Loucy (cell line): ENCODE measurements at regions not wholly inside any gene's neighbourhood (a gene's known extent, or its start where the extent isn't known, plus 50 kb on each side); places are given as distances from the start of the nearest gene placed in this dataset.

ENCODE experiments used
- H2AFZ ChIP-seq: fragments of 200-600 bp; sonication (generic); 2 replicates; pipeline ENCODE4 v1.6.0; 2016; ENCODE audit warnings: antibody characterized with exemption, mild to moderate bottlenecking, low read length, moderate library complexity
- H3F3A ChIP-seq: fragments of 200-600 bp; 2 replicates; pipeline ENCODE4 v1.6.0; 2016; ENCODE audit warnings: antibody characterized with exemption, low read depth, mild to moderate bottlenecking
- H3K27me3 ChIP-seq: fragments of 200-600 bp; sonication (generic); 2 replicates; pipeline ENCODE4 v1.6.1; 2014; ENCODE audit warnings: low read length, mild to moderate bottlenecking; ENCODE audit not compliant: insufficient read depth, poor library complexity, severe bottlenecking
- H3K36me3 ChIP-seq: fragments of 200-600 bp; sonication (generic); 2 replicates; pipeline ENCODE4 v1.6.1; 2016; ENCODE audit warnings: low read length; ENCODE audit not compliant: insufficient read depth
- H3K4me1 ChIP-seq: fragments of 200-600 bp; sonication (generic); 2 replicates; pipeline ENCODE4 v1.5.1; 2014; ENCODE audit warnings: low read length, mild to moderate bottlenecking; ENCODE audit not compliant: insufficient read depth, poor library complexity, severe bottlenecking
- H3K4me2 ChIP-seq: fragments of 200-600 bp; sonication (generic); 2 replicates; pipeline ENCODE4 v1.6.0; 2014; ENCODE audit warnings: antibody characterized with exemption, low read length, low read depth, mild to moderate bottlenecking; ENCODE audit not compliant: poor library complexity, severe bottlenecking
- H3K4me3 ChIP-seq: fragments of 200-600 bp; sonication (generic); 2 replicates; pipeline ENCODE4 v1.5.1; 2014; ENCODE audit warnings: low read length, mild to moderate bottlenecking, mixed read lengths; ENCODE audit not compliant: poor library complexity, severe bottlenecking
- H3K79me2 ChIP-seq: fragments of 200-600 bp; sonication (generic); 2 replicates; pipeline ENCODE4 v1.6.1; 2014; ENCODE audit warnings: low read length; ENCODE audit not compliant: insufficient read depth
- H3K9ac ChIP-seq: fragments of 200-600 bp; sonication (generic); 2 replicates; pipeline ENCODE4 v1.6.0; 2014; ENCODE audit warnings: mild to moderate bottlenecking, low read depth, low read length, moderate library complexity; ENCODE audit not compliant: poor library complexity, severe bottlenecking
- H3K9me2 ChIP-seq: fragments of 200-600 bp; sonication (generic); replicated peaks from 2 replicates; pipeline ENCODE4 v1.6.1; 2016; ENCODE audit warnings: low read depth, low read length, mixed read lengths
- H3K9me3 ChIP-seq: fragments of 200-600 bp; sonication (generic); 2 replicates; pipeline ENCODE4 v1.6.1; 2014; ENCODE audit warnings: mild to moderate bottlenecking, antibody characterized with exemption, low read length, low read depth; ENCODE audit not compliant: insufficient read depth
- H4K20me1 ChIP-seq: fragments of 200-600 bp; sonication (generic); 2 replicates; pipeline ENCODE4 v1.6.0; 2014; ENCODE audit warnings: antibody characterized with exemption, low read length, mild to moderate bottlenecking; ENCODE audit not compliant: insufficient read depth, poor library complexity, severe bottlenecking
- EZH2phosphoT487 ChIP-seq: fragments of 200-600 bp; IDR thresholded peaks from 2 replicates; pipeline ENCODE4 v1.6.1; 2018; ENCODE audit warnings: antibody characterized with exemption, mild to moderate bottlenecking, moderate library complexity, borderline replicate concordance
- TF ChIP-seq, protein P1 (sequence below): fragments of 200-600 bp; sonication (generic); conservative IDR thresholded peaks from 2 replicates; pipeline ENCODE4 v1.5.1; 2014; ENCODE audit warnings: mild to moderate bottlenecking, antibody characterized with exemption, low read length

DNA sequence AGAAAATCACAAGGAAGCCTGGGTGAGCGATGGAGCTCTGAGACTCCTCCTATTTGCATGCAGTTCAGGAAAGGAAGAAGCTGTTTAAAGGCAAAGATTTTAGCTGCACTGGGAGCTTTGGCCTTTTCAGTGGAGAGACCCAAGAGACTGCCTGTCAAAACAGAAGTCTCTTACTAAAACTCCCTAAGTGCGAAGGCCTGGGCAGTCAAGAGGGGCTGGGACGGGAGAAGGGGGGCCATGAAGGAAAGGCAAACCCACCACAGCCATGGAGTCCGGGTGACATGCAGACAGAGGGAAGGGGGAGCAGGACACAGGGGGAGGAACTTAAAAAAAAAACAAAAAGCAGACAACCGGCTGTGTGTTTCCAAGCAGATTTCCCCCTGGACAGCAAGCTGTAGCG lies 537.6 kb upstream of the NOX3 start:
- H4K20me1 ChIP-seq: no peaks in the 10 kb centered on the region
- TF ChIP-seq, protein P1, sequence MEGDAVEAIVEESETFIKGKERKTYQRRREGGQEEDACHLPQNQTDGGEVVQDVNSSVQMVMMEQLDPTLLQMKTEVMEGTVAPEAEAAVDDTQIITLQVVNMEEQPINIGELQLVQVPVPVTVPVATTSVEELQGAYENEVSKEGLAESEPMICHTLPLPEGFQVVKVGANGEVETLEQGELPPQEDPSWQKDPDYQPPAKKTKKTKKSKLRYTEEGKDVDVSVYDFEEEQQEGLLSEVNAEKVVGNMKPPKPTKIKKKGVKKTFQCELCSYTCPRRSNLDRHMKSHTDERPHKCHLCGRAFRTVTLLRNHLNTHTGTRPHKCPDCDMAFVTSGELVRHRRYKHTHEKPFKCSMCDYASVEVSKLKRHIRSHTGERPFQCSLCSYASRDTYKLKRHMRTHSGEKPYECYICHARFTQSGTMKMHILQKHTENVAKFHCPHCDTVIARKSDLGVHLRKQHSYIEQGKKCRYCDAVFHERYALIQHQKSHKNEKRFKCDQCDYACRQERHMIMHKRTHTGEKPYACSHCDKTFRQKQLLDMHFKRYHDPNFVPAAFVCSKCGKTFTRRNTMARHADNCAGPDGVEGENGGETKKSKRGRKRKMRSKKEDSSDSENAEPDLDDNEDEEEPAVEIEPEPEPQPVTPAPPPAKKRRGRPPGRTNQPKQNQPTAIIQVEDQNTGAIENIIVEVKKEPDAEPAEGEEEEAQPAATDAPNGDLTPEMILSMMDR: no peak
- no peak for TF ChIP-seq EZH2phosphoT487
- no peaks in the 10 kb centered on the region for H3K9me3 ChIP-seq
- no peaks in the 10 kb centered on the region for H3K9me2 ChIP-seq
- H3F3A ChIP-seq: no peaks in the 10 kb centered on the region
- no peak overlapping the region for H2AFZ ChIP-seq
- no peak overlapping the region for H3K9ac ChIP-seq
- H3K4me3 ChIP-seq: no peak overlapping the region
- no peaks in the 10 kb centered on the region for H3K4me1 ChIP-seq
- H3K79me2 ChIP-seq: no peaks in the 10 kb centered on the region
- no peaks in the 10 kb centered on the region for H3K36me3 ChIP-seq
- no peaks in the 10 kb centered on the region for H3K27me3 ChIP-seq
- no peak overlapping the region for H3K4me2 ChIP-seq

GRCh38 chr6:155985660-155986138 lies 530.1 kb upstream of the NOX3 start:
- no peak overlapping the region for H3K4me2 ChIP-seq
- no peaks in the 10 kb centered on the region for H3K4me1 ChIP-seq
- no peaks in the 10 kb centered on the region for H3K9me3 ChIP-seq
- no peak overlapping the region for H3K4me3 ChIP-seq
- no peaks in the 10 kb centered on the region for H3K9me2 ChIP-seq
- no peaks in the 10 kb centered on the region for H3K27me3 ChIP-seq
- no peak for TF ChIP-seq EZH2phosphoT487
- TF ChIP-seq, protein P1: no peak
- H3K36me3 ChIP-seq: no peaks in the 10 kb centered on the region
- no peak overlapping the region for H3K9ac ChIP-seq
- H3K79me2 ChIP-seq: no peaks in the 10 kb centered on the region
- H3F3A ChIP-seq: no peaks in the 10 kb centered on the region
- no peaks in the 10 kb centered on the region for H4K20me1 ChIP-seq
- no peak overlapping the region for H2AFZ ChIP-seq

DNA sequence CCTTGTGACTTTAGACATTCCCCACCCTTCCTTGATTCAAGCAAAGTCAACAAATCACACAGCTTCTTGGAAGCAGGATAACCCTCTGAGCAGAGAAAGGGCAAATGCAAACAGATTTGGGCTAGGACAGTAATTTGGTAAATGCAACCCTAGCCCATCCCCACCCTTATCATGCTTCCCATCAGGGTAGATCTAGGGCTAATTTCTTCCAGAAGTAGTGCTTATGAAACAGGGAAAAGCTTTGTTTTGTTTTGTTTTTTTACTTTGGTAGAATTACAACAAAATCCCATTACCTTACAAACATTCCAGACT lies 525.1 kb upstream of the NOX3 start:
- H3K4me3 ChIP-seq: no peak overlapping the region
- no peaks in the 10 kb centered on the region for H3K9me2 ChIP-seq
- H3K9me3 ChIP-seq: no peaks in the 10 kb centered on the region
- H4K20me1 ChIP-seq: no peaks in the 10 kb centered on the region
- H3K79me2 ChIP-seq: no peaks in the 10 kb centered on the region
- H3K4me2 ChIP-seq: no peak overlapping the region
- no peaks in the 10 kb centered on the region for H3K4me1 ChIP-seq
- no peaks in the 10 kb centered on the region for H3K27me3 ChIP-seq
- no peaks in the 10 kb centered on the region for H3F3A ChIP-seq
- no peak overlapping the region for H2AFZ ChIP-seq
- no peak overlapping the region for H3K9ac ChIP-seq
- TF ChIP-seq, protein P1: no peak
- no peak for TF ChIP-seq EZH2phosphoT487
- H3K36me3 ChIP-seq: no peaks in the 10 kb centered on the region
